ENCODE measurements at regions not wholly inside any gene's neighbourhood (a gene's known extent, or its start where the extent isn't known, plus 50 kb on each side); places are given as distances from the start of the nearest gene placed in this dataset.

DNA sequence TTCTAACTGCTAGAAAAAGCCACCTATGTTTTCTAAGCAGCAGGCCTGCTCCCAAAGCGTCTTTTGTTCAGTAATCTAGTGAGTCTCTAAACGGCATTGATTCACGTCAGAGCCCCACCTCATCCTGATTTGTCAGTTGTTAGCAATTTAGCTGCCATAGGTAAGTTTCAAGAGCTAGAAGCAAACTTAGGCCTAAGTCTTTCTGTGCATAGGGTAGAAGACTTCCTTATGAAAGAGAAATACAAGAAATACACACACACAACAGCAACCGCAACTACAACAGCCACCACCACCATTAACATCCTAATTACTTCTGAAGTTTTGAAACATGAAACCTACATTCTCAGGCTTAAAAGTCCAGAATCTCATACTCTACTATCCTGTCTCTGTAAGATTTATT, 531.1 kb upstream of the SPANXN1 start:
- TF ChIP-seq, protein P1, sequence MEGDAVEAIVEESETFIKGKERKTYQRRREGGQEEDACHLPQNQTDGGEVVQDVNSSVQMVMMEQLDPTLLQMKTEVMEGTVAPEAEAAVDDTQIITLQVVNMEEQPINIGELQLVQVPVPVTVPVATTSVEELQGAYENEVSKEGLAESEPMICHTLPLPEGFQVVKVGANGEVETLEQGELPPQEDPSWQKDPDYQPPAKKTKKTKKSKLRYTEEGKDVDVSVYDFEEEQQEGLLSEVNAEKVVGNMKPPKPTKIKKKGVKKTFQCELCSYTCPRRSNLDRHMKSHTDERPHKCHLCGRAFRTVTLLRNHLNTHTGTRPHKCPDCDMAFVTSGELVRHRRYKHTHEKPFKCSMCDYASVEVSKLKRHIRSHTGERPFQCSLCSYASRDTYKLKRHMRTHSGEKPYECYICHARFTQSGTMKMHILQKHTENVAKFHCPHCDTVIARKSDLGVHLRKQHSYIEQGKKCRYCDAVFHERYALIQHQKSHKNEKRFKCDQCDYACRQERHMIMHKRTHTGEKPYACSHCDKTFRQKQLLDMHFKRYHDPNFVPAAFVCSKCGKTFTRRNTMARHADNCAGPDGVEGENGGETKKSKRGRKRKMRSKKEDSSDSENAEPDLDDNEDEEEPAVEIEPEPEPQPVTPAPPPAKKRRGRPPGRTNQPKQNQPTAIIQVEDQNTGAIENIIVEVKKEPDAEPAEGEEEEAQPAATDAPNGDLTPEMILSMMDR (IDR thresholded peaks at IDR 0.05; ENCODE audit: low read depth, low read length), result no peak
- no peak for TF ChIP-seq POLR2A (IDR thresholded peaks at IDR 0.05; ENCODE audit: extremely low read depth, insufficient read length)
- TF ChIP-seq, protein P2, sequence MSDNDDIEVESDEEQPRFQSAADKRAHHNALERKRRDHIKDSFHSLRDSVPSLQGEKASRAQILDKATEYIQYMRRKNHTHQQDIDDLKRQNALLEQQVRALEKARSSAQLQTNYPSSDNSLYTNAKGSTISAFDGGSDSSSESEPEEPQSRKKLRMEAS (IDR thresholded peaks at IDR 0.05; ENCODE audit: low read depth, low read length), result no peak
- no peak for TF ChIP-seq MYC (IDR thresholded peaks at IDR 0.05; ENCODE audit: low read depth, low read length)

All from NB4 (cell line).